ENCODE measurements at regions not wholly inside any gene's neighbourhood (a gene's known extent, or its start where the extent isn't known, plus 50 kb on each side); places are given as distances from the start of the nearest gene placed in this dataset.

- Histone ChIP-seq H3K9me3 (ENCODE audit: control insufficient read depth in 2 of 2, insufficient read depth in 1 of 2, low read depth in 1 of 2, low read length in 1 of 2) (no peaks in the 10 kb centered on the region), H3K4me1 (ENCODE audit: control insufficient read depth in 2 of 2, insufficient read depth in 2 of 2, low read length in 1 of 2) (no peaks in the 10 kb centered on the region), H3K4me3 (ENCODE audit: low read depth in 1 of 2, low read length in 2 of 2) (no peak overlapping the region), H3K27ac (ENCODE audit: low read depth in 2 of 2, low read length in 1 of 2) (no peak overlapping the region), H3K27me3 (ENCODE audit: control insufficient read depth in 1 of 2, insufficient read depth in 2 of 2, low read length in 2 of 2) (no peaks in the 10 kb centered on the region), H3K36me3 (ENCODE audit: control insufficient read depth in 2 of 2, insufficient read depth in 2 of 2, low read length in 1 of 2) (peaks cover 4 to 9% of the 10 kb centered on the region in 2 donors)
- WGBS, 2 donors: 95 to 97% methylated on average over 4 of the region's 4 CpGs
These were observed 61.1 kb upstream of the PWP1 start for GRCh38 chr12:107624493-107624892.

GRCh38 chr12:107631715-107632114 lies 53.9 kb upstream of the PWP1 start:
- Histone ChIP-seq H3K27ac (ENCODE audit: low read depth in 2 of 2, low read length in 1 of 2) (no peak overlapping the region), H3K4me1 (ENCODE audit: control insufficient read depth in 2 of 2, insufficient read depth in 2 of 2, low read length in 1 of 2) (no peaks in the 10 kb centered on the region), H3K4me3 (ENCODE audit: low read depth in 1 of 2, low read length in 2 of 2) (no peak overlapping the region), H3K9me3 (ENCODE audit: control insufficient read depth in 2 of 2, insufficient read depth in 1 of 2, low read depth in 1 of 2, low read length in 1 of 2) (peaks cover 0 to 3% of the 10 kb centered on the region in 2 donors), H3K27me3 (ENCODE audit: control insufficient read depth in 1 of 2, insufficient read depth in 2 of 2, low read length in 2 of 2) (no peaks in the 10 kb centered on the region), H3K36me3 (ENCODE audit: control insufficient read depth in 2 of 2, insufficient read depth in 2 of 2, low read length in 1 of 2) (peaks cover 0 to 3% of the 10 kb centered on the region in 2 donors)
- WGBS, 2 donors: 51 to 68% methylated on average over 3 of the region's 3 CpGs

- 77 to 89% methylated on average over 5 of the region's 5 CpGs for WGBS, 2 donors
- Histone ChIP-seq H3K36me3 (ENCODE audit: control insufficient read depth in 2 of 2, insufficient read depth in 2 of 2, low read length in 1 of 2) (peaks cover 0 to 3% of the 10 kb centered on the region in 2 donors), H3K27ac (ENCODE audit: low read depth in 2 of 2, low read length in 1 of 2) (no peak overlapping the region)
These were observed 53.4 kb upstream of the PWP1 start for GRCh38 chr12:107632246-107632645.

GRCh38 chr12:107634530-107634929 lies 51.1 kb upstream of the PWP1 start:
- H3K27me3 ChIP-seq (ENCODE audit: control insufficient read depth in 1 of 2, insufficient read depth in 2 of 2, low read length in 2 of 2): no peaks in the 10 kb centered on the region
- H3K4me1 ChIP-seq (ENCODE audit: control insufficient read depth in 2 of 2, insufficient read depth in 2 of 2, low read length in 1 of 2): no peaks in the 10 kb centered on the region
- WGBS, 2 donors: 60 to 64% methylated on average over 10 of the region's 10 CpGs
- H3K4me3 ChIP-seq (ENCODE audit: low read depth in 1 of 2, low read length in 2 of 2): no peak overlapping the region
- peaks cover 0 to 3% of the 10 kb centered on the region in 2 donors for H3K9me3 ChIP-seq (ENCODE audit: control insufficient read depth in 2 of 2, insufficient read depth in 1 of 2, low read depth in 1 of 2, low read length in 1 of 2)
- no peak overlapping the region for H3K27ac ChIP-seq (ENCODE audit: low read depth in 2 of 2, low read length in 1 of 2)
- peaks cover 0 to 3% of the 10 kb centered on the region in 2 donors for H3K36me3 ChIP-seq (ENCODE audit: control insufficient read depth in 2 of 2, insufficient read depth in 2 of 2, low read length in 1 of 2)

More at GRCh38 chr12:107632246-107632645, 53.4 kb upstream of the PWP1 start:
- Histone ChIP-seq H3K9me3 (ENCODE audit: control insufficient read depth in 2 of 2, insufficient read depth in 1 of 2, low read depth in 1 of 2, low read length in 1 of 2) (peaks cover 0 to 3% of the 10 kb centered on the region in 2 donors), H3K4me1 (ENCODE audit: control insufficient read depth in 2 of 2, insufficient read depth in 2 of 2, low read length in 1 of 2) (no peaks in the 10 kb centered on the region), H3K4me3 (ENCODE audit: low read depth in 1 of 2, low read length in 2 of 2) (no peak overlapping the region), H3K27me3 (ENCODE audit: control insufficient read depth in 1 of 2, insufficient read depth in 2 of 2, low read length in 2 of 2) (no peaks in the 10 kb centered on the region)

GRCh38 chr12:107635139-107635538 lies 50.5 kb upstream of the PWP1 start:
- WGBS, 2 donors: 63% methylated on average over 8 of the region's 8 CpGs
- Histone ChIP-seq H3K4me1 (ENCODE audit: control insufficient read depth in 2 of 2, insufficient read depth in 2 of 2, low read length in 1 of 2) (no peaks in the 10 kb centered on the region), H3K9me3 (ENCODE audit: control insufficient read depth in 2 of 2, insufficient read depth in 1 of 2, low read depth in 1 of 2, low read length in 1 of 2) (peaks cover 0 to 3% of the 10 kb centered on the region in 2 donors), H3K36me3 (ENCODE audit: control insufficient read depth in 2 of 2, insufficient read depth in 2 of 2, low read length in 1 of 2) (no peaks in the 10 kb centered on the region), H3K27ac (ENCODE audit: low read depth in 2 of 2, low read length in 1 of 2) (no peak overlapping the region), H3K4me3 (ENCODE audit: low read depth in 1 of 2, low read length in 2 of 2) (no peak overlapping the region), H3K27me3 (ENCODE audit: control insufficient read depth in 1 of 2, insufficient read depth in 2 of 2, low read length in 2 of 2) (no peaks in the 10 kb centered on the region)
